ENCODE measurements at regions not wholly inside any gene's neighbourhood (a gene's known extent, or its start where the extent isn't known, plus 50 kb on each side); places are given as distances from the start of the nearest gene placed in this dataset.

GRCh38 chr3:21892104-21892503 lies 141.1 kb upstream of the ZNF385D start:
- Histone ChIP-seq H3K4me2 (ENCODE audit: low read length) (no peak overlapping the region), H3K9me2 (replicated peaks; ENCODE audit: low read length) (no peaks in the 10 kb centered on the region), H3K79me2 (ENCODE audit: low read length) (no peaks in the 10 kb centered on the region), H4K20me1 (ENCODE audit: low read length) (no peaks in the 10 kb centered on the region), H3F3A (ENCODE audit: low read length, unreplicated experiment) (no peaks in the 10 kb centered on the region), H3K27ac (ENCODE audit: low read length) (no peak overlapping the region), H3K36me3 (ENCODE audit: low read depth, low read length) (no peaks in the 10 kb centered on the region), H3K9me3 (ENCODE audit: low read length) (no peaks in the 10 kb centered on the region), H3K4me1 (ENCODE audit: insufficient read depth, low read length) (peaks cover 13% of the 10 kb centered on the region; the same call in 1 of the 2 replicates), H3K9ac (ENCODE audit: low read length) (no peak overlapping the region), H3K4me3 (ENCODE audit: low read length) (no peak overlapping the region), H3K27me3 (ENCODE audit: low read length) (no peaks in the 10 kb centered on the region), H2AFZ (ENCODE audit: low read length) (no peak overlapping the region)
- ChIA-PET POLR2A (ENCODE audit: unreplicated experiment) (no interaction called here), CTCF (no interaction called here)
- no peak for TF ChIP-seq EZH2phosphoT487 (IDR thresholded peaks at IDR 0.05; ENCODE audit: borderline replicate concordance, low read length)
- no peak for TF ChIP-seq CTCF (conservative IDR thresholded peaks at IDR 0.05; ENCODE audit: low read depth, low read length)
- TF ChIP-seq EZH2 (IDR thresholded peaks at IDR 0.05; ENCODE audit: low read length, unreplicated experiment): no peak
- DNase-seq (no peak), ATAC-seq (no peak)
- no TSS peak for BruUV-seq (replicated peaks)
- intact Hi-C loops (cut with micrococcal nuclease): loop anchor here (10.0 kb wide), 1 partner anchor 317 kb away; no protein-coding TSS in a partner anchor

GRCh38 chr3:21893242-21893641 lies 142.2 kb upstream of the ZNF385D start:
- no TSS peak for BruUV-seq (replicated peaks)
- H3K4me1 ChIP-seq (ENCODE audit: insufficient read depth, low read length): peaks cover 13% of the 10 kb centered on the region; the same call in 1 of the 2 replicates

More at GRCh38 chr3:21893242-21893641, 142.2 kb upstream of the ZNF385D start:
- ATAC-seq (peak; percentile 96), DNase-seq (peak; percentile 65)
- Histone ChIP-seq H3K27ac (ENCODE audit: low read length) (no peak overlapping the region), H3K9ac (ENCODE audit: low read length) (no peak overlapping the region), H3F3A (ENCODE audit: low read length, unreplicated experiment) (no peaks in the 10 kb centered on the region), H3K4me2 (ENCODE audit: low read length) (peak overlapping the region; percentile 27; the same call in 1 of the 2 replicates), H2AFZ (ENCODE audit: low read length) (no peak overlapping the region), H3K79me2 (ENCODE audit: low read length) (no peaks in the 10 kb centered on the region), H4K20me1 (ENCODE audit: low read length) (no peaks in the 10 kb centered on the region), H3K36me3 (ENCODE audit: low read depth, low read length) (no peaks in the 10 kb centered on the region), H3K27me3 (ENCODE audit: low read length) (no peaks in the 10 kb centered on the region), H3K9me3 (ENCODE audit: low read length) (no peaks in the 10 kb centered on the region), H3K4me3 (ENCODE audit: low read length) (no peak overlapping the region), H3K9me2 (replicated peaks; ENCODE audit: low read length) (no peaks in the 10 kb centered on the region)
- ChIA-PET POLR2A (ENCODE audit: unreplicated experiment) (interaction anchor here (0.6 kb wide), 2 partner anchors 49 to 188 kb away, joined by 3 read pairs; no protein-coding TSS in a partner anchor), CTCF (interaction anchor here (0.6 to 1.7 kb wide), 3 partner anchors 112 to 207 kb away, joined by 3 to 27 read pairs (median 3); no protein-coding TSS in a partner anchor)
- no peak for TF ChIP-seq CTCF (conservative IDR thresholded peaks at IDR 0.05; ENCODE audit: low read depth, low read length)
- no peak for TF ChIP-seq EZH2 (IDR thresholded peaks at IDR 0.05; ENCODE audit: low read length, unreplicated experiment)
- no peak for TF ChIP-seq EZH2phosphoT487 (IDR thresholded peaks at IDR 0.05; ENCODE audit: borderline replicate concordance, low read length)
- intact Hi-C loops (cut with micrococcal nuclease): loop anchor here (10.0 kb wide), 1 partner anchor 318 kb away; no protein-coding TSS in a partner anchor
